HFF-Myc (cell line): ENCODE measurements at regions not wholly inside any gene's neighbourhood (a gene's known extent, or its start where the extent isn't known, plus 50 kb on each side); places are given as distances from the start of the nearest gene placed in this dataset.
"Not testable (repeated sequence)": the region's sequence is repeated elsewhere in the genome, so short reads cannot be mapped to it uniquely, and the experiment has no call there.

Source experiments
- DNase-seq: peaks from one replicate; pipeline ENCODE4 v3.0.0-alpha.2; 2011; ENCODE audit warnings: low read depth; ENCODE audit errors: extremely low read depth
- H3K4me3 ChIP-seq: replicated peaks from 2 replicates; pipeline ENCODE4 v1.5.1; 2011; ENCODE audit warnings: low read depth, mild to moderate bottlenecking, control low read depth, low read length
- TF ChIP-seq, protein P1 (sequence below): IDR thresholded peaks from 2 replicates; pipeline ENCODE4 v1.5.1; 2012; ENCODE audit warnings: mild to moderate bottlenecking, low read depth, low read length, control low read depth; ENCODE audit errors: missing control alignments

DNA sequence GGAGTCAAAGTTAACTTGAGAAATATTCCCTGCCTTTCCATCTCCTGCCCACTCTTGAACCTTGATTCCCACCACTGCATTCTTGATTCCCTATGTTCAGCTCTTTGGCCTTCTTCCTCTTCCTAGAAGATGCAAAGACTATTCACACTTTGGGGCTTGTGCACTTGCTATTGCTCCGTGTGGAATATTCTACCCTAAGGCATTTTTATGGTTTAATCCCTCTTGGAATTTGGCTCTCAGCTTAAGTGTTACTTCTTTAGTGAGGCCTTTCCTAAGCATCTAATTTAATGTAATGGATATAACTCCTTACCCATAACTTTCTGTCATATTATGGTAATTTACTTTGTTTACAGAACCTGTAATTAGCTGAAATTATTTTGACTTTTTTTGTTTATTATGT lies 318.9 kb upstream of the COL8A1 start:
- no peak overlapping the region for H3K4me3 ChIP-seq
- DNase-seq = no peak

DNA sequence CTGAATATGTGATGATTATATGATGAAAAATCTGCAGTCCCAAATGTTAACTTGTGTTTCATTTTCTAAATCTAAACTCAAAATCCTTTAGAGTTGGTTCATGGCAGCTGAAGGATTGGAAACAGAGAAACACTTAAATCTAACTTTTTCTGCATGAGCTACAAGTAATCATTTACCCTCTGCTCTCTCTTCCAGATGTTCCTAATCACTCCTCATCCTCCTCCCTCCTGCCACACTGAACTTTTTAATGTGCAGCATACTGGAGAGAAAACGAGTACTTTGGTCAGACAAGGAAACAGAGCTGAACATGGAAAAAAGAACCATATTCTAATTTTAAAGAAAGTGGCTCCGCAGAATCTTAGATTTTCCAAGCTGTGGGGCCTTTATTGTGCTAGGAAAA lies 321.2 kb upstream of the COL8A1 start:
- no peak overlapping the region for H3K4me3 ChIP-seq
- DNase-seq = no peak
- TF ChIP-seq, protein P1, sequence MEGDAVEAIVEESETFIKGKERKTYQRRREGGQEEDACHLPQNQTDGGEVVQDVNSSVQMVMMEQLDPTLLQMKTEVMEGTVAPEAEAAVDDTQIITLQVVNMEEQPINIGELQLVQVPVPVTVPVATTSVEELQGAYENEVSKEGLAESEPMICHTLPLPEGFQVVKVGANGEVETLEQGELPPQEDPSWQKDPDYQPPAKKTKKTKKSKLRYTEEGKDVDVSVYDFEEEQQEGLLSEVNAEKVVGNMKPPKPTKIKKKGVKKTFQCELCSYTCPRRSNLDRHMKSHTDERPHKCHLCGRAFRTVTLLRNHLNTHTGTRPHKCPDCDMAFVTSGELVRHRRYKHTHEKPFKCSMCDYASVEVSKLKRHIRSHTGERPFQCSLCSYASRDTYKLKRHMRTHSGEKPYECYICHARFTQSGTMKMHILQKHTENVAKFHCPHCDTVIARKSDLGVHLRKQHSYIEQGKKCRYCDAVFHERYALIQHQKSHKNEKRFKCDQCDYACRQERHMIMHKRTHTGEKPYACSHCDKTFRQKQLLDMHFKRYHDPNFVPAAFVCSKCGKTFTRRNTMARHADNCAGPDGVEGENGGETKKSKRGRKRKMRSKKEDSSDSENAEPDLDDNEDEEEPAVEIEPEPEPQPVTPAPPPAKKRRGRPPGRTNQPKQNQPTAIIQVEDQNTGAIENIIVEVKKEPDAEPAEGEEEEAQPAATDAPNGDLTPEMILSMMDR = no peak

More for the DNA sequence above, 318.9 kb upstream of the COL8A1 start:
- TF ChIP-seq, protein P1 = no peak

DNA sequence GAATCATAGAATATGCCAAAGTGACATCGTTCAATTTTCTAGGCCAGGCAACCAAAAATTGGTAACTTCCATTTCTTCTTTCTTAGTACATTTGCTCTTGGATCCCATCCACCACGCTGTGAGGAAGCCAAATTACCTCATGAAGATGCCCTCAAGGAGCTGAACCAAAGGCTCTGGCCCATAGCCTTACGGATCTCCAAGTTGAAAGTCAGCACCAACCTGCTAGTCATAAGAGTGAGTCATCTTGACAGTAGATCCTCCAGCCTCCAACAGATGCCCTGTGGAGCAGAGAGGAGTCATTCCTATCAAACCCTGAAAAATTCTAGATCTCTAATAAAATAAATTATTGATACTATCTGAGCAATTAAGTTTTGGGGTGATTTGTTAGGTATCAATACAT lies 322.5 kb upstream of the COL8A1 start:
- DNase-seq = no peak
- H3K4me3 ChIP-seq = no peak overlapping the region
- TF ChIP-seq, protein P1 = no peak

DNA sequence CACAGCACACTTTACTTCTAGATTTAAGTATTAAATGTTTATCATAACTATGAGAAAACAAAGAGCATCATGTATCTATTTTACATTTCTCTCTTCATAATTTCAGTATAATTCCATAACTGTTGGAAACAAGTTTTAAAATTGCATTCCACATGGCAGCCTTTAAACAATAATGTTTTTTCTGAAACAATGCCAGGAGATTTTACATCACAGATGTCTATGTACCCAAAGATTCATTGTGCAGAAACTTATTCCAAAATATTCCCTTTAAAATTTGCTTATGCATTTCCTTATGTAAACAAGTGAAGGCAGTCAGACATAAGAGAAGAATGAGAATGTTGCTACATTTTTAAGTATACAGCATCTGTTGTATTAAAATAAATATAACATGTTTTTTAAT lies 324.9 kb upstream of the COL8A1 start:
- TF ChIP-seq, protein P1 = no peak
- no peak for DNase-seq
- H3K4me3 ChIP-seq = no peak overlapping the region

DNA sequence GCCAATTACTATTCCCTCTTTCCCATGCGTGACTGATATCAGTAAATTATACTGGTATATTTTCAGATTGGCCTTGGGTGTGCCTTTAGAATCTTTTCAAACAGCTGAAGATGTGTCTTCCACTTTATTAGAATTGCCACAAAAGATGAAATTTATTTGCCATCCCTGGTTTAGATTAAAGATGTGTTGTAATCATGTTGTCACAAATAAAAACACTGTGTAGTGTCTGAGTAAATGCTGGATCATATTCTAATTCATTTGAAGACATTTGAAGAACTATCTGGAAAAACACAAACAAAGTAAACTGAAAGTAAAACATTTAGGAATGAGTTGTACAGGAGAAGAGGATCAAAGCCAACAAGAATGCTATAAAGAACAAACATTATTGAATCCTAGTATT lies 339.7 kb upstream of the COL8A1 start:
- no peak overlapping the region for H3K4me3 ChIP-seq
- TF ChIP-seq, protein P1 = no peak
- no peak for DNase-seq

DNA sequence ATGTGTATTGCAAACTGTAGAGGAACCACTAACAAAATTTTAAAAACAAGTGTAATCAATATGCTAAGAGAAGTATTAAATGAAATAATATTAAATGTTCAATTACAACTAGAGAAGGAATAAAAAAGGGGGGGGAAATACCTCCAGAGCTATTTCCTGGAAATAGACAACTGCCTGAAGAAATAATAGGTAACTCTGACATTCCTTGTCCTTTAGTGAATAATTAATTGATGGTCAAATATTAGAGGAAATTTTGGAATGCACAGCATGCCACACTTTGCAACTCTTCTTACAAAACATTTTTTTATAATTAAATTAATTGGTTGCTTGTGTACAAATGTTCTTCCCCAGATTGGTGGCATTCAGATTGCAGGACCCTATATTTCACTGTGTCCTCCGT lies 342.6 kb upstream of the COL8A1 start:
- DNase-seq = no peak
- no peak overlapping the region for H3K4me3 ChIP-seq
- TF ChIP-seq, protein P1 = no peak

DNA sequence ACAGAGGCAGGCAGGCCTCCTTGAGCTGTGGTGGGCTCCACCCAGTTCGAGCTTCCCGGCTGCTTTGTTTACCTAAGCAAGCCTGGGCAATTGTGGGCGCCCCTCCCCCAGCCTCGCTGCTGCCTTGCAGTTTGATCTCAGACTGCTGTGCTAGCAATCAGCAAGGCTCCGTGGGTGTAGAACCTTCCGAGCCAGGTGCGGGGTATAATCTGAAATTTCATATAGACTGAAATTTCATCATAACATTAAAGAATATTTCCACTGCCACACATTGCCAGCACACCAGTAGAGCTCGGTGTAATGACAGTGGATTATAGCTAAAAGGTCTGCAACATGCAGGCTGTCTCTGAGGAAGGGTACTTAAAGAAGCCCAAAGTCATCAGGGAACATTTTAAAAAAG lies 344.3 kb upstream of the COL8A1 start:
- H3K4me3 ChIP-seq, DNase-seq: not testable (repeated sequence)
